Astrocyte of the spinal cord (primary cell): ENCODE measurements at regions not wholly inside any gene's neighbourhood (a gene's known extent, or its start where the extent isn't known, plus 50 kb on each side); places are given as distances from the start of the nearest gene placed in this dataset.
"Not testable (repeated sequence)": the region's sequence is repeated elsewhere in the genome, so short reads cannot be mapped to it uniquely, and the experiment has no call there.

Experiments
- DNase-seq: peaks from one replicate; pipeline ENCODE4 v3.0.0; 2011; ENCODE audit warnings: low read depth, low spot score
- H3K4me3 ChIP-seq: 2 replicates; pipeline ENCODE4 v1.5.1; 2011; ENCODE audit warnings: low read depth, mild to moderate bottlenecking, low read length, moderate library complexity
- in situ Hi-C: cut with HindIII; loops from 2 replicates; pipeline ENCODE4 v1.10.0; 2017; ENCODE audit warnings: low sequenced_read_pairs
- TF ChIP-seq, protein P1 (sequence below): IDR thresholded peaks from 2 replicates; pipeline ENCODE4 v1.5.1; 2012; ENCODE audit warnings: low read depth, mild to moderate bottlenecking, low read length, inconsistent platforms

DNA sequence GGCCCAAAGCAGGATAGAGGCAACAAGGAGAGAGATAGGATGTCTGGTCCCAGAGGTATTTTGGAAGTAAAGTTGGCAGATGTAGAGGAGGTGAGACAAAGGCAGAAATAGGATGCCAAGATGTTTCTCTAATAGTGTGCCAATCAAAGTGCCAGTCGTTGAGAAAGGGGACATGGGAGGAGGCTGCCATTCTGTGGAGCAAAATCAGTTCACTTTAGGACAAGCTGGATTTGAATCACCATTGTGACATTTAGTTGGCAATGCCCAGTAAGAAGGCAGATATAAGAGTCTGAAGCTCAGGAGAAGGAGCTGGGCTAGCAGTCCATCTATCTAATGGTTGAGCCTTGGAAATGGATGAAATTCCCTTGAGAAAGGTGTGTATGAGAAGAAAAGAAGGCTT, 53.8 kb downstream of the ADRB2 start:
- no peak for DNase-seq
- in situ Hi-C loops, result no loop called here
- TF ChIP-seq, protein P1, sequence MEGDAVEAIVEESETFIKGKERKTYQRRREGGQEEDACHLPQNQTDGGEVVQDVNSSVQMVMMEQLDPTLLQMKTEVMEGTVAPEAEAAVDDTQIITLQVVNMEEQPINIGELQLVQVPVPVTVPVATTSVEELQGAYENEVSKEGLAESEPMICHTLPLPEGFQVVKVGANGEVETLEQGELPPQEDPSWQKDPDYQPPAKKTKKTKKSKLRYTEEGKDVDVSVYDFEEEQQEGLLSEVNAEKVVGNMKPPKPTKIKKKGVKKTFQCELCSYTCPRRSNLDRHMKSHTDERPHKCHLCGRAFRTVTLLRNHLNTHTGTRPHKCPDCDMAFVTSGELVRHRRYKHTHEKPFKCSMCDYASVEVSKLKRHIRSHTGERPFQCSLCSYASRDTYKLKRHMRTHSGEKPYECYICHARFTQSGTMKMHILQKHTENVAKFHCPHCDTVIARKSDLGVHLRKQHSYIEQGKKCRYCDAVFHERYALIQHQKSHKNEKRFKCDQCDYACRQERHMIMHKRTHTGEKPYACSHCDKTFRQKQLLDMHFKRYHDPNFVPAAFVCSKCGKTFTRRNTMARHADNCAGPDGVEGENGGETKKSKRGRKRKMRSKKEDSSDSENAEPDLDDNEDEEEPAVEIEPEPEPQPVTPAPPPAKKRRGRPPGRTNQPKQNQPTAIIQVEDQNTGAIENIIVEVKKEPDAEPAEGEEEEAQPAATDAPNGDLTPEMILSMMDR, result no peak
- H3K4me3 ChIP-seq, result no peak overlapping the region

- no peak for DNase-seq
- in situ Hi-C loops, result no loop called here
- TF ChIP-seq, protein P1, result no peak
Measured at GRCh38 chr5:148880696-148881095, 54.3 kb downstream of the ADRB2 start.

DNA sequence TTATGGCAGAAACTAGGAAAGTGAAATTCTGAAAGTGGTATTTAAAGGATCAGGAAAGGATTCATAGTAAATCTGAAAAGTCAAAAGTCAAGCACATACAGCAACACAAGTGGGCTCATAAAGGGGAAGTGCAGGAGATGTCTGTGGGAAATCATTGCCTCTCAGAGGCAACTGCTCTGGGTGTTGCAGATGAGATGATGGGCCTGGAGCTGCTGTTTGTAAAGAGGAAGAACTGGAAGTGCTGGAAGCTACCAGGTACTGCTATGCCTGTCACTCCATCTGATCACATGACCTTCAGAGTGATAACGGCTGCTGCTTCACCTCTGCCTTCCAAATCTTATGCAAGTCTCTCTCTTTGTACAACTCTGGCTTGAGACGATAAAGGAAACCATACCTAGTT, 55.9 kb downstream of the ADRB2 start:
- no peak for DNase-seq
- in situ Hi-C loops, result no loop called here
- TF ChIP-seq, protein P1, result no peak

More at GRCh38 chr5:148880696-148881095, 54.3 kb downstream of the ADRB2 start:
- H3K4me3 ChIP-seq, result no peak overlapping the region

GRCh38 chr5:148884339-148885020, 58.1 kb downstream of the ADRB2 start:
- no peak for DNase-seq
- TF ChIP-seq, protein P1, result no peak
- in situ Hi-C loops, result no loop called here
- H3K4me3 ChIP-seq, result no peak overlapping the region

More for the DNA sequence above, 55.9 kb downstream of the ADRB2 start:
- H3K4me3 ChIP-seq, result no peak overlapping the region

GRCh38 chr5:148887123-148887881, 60.9 kb downstream of the ADRB2 start:
- TF ChIP-seq, protein P1, result no peak
- in situ Hi-C loops, result no loop called here
- no peak for DNase-seq
- no peak overlapping the region for H3K4me3 ChIP-seq

DNA sequence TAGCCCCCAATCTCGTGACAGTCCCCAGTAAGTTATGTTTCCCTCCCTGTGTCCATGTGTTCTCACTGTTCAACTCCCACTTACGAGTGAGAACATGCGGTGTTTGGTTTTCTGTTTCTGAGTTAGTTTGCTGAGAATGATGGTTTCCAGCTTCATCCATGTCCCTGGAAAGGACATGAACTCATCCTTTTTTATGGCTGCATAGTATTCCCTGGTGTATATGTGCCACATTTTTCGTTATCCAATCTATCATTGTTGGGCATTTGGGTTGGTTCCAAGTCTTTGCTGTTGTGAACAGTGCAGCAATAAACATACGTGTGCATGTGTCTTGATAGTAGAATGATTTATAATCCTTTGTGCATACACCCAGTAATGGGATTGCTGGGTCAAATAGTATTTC, 63.5 kb downstream of the ADRB2 start:
- in situ Hi-C loops, DNase-seq, H3K4me3 ChIP-seq: not testable (repeated sequence)

DNA sequence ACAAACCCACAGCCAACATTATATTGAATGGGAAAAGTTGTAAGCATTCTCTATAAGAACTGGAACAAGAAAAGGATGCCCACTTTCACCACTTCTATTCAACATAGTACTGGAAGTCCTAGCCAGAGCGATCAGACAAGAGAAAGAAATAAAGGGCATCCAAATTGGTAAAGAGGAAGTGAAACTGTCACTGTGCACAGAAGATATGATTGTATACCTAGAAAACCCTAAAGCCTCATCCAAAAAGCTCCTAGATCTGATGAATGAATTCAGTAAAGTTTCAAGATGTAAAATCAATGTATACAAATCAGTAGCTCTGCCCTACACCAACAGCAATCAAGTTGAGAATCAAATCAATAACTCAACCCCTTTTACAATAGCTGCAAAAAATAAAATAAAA, 69.0 kb downstream of the ADRB2 start:
- DNase-seq, H3K4me3 ChIP-seq, in situ Hi-C loops: not testable (repeated sequence)
